ENCODE measurements at regions not wholly inside any gene's neighbourhood (a gene's known extent, or its start where the extent isn't known, plus 50 kb on each side); places are given as distances from the start of the nearest gene placed in this dataset.
A peak's percentile ranks its signal among the peaks of the same experiment; 100 is the strongest.

DNA sequence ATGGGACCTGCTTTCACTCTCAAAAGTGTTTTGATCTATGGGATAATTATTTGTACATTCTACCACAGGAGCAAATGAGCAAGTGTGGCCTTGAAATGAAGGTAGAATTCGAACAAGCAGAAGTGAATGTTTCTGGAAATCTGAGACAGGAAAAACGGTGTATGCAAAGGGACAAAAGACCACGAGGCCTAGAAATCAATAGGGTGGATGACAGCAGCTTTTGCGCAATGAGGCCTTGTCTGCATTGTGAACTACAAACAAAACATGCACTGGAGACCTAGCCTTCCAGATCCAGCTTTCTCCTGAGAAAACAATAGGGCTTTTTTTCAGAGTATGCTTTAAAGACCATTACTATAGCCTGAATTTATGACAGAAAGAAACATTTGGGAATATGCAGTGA, 1137.0 kb downstream of the ROBO2 start (continued):
- TF ChIP-seq, protein P1, sequence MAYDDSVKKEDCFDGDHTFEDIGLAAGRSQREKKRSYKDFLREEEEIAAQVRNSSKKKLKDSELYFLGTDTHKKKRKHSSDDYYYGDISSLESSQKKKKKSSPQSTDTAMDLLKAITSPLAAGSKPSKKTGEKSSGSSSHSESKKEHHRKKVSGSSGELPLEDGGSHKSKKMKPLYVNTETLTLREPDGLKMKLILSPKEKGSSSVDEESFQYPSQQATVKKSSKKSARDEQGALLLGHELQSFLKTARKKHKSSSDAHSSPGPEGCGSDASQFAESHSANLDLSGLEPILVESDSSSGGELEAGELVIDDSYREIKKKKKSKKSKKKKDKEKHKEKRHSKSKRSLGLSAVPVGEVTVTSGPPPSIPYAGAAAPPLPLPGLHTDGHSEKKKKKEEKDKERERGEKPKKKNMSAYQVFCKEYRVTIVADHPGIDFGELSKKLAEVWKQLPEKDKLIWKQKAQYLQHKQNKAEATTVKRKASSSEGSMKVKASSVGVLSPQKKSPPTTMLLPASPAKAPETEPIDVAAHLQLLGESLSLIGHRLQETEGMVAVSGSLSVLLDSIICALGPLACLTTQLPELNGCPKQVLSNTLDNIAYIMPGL (CRISPR knock-in tag; IDR thresholded peaks at IDR 0.05; ENCODE audit: borderline replicate concordance in 1 of 2, low read depth in 1 of 2): 0 out of 4 replicates have a peak, but pooled peaks of 1 of the 2 experiments have one; percentile 31
- TF ChIP-seq JUNB (CRISPR knock-in tag; IDR thresholded peaks at IDR 0.05; ENCODE audit: borderline replicate concordance) (no peak), CREB1 (IDR thresholded peaks at IDR 0.05) (no peak), CREB1 (CRISPR knock-in tag; IDR thresholded peaks at IDR 0.05) (peak; percentile 48; the same call in 1 of the 2 replicates), ZNF33A (CRISPR knock-in tag; IDR thresholded peaks at IDR 0.05; ENCODE audit: borderline replicate concordance) (no peak), ZNF20 (CRISPR knock-in tag; IDR thresholded peaks at IDR 0.05) (no peak), ZNF749 (CRISPR knock-in tag; IDR thresholded peaks at IDR 0.05; ENCODE audit: borderline replicate concordance) (no peak), SOX5 (CRISPR knock-in tag; IDR thresholded peaks at IDR 0.05; ENCODE audit: borderline replicate concordance) (peak; percentile 99), ARHGAP35 (CRISPR knock-in tag; IDR thresholded peaks at IDR 0.05; ENCODE audit: borderline replicate concordance) (no peak), CREM (IDR thresholded peaks at IDR 0.05) (peak; percentile 59; the same call in 1 of the 2 replicates), CREM (CRISPR knock-in tag; IDR thresholded peaks at IDR 0.05) (no peak), ZNF720 (CRISPR knock-in tag; IDR thresholded peaks at IDR 0.05) (no peak), ZNF879 (CRISPR knock-in tag; IDR thresholded peaks at IDR 0.05) (no peak), NR2F6 (IDR thresholded peaks at IDR 0.05) (no peak), NR2F6 (CRISPR knock-in tag; IDR thresholded peaks at IDR 0.05) (peak; percentile 32; the same call in 1 of the 2 replicates), ZNF552 (CRISPR knock-in tag; IDR thresholded peaks at IDR 0.05; ENCODE audit: borderline replicate concordance) (no peak)
- TF ChIP-seq, protein P2, sequence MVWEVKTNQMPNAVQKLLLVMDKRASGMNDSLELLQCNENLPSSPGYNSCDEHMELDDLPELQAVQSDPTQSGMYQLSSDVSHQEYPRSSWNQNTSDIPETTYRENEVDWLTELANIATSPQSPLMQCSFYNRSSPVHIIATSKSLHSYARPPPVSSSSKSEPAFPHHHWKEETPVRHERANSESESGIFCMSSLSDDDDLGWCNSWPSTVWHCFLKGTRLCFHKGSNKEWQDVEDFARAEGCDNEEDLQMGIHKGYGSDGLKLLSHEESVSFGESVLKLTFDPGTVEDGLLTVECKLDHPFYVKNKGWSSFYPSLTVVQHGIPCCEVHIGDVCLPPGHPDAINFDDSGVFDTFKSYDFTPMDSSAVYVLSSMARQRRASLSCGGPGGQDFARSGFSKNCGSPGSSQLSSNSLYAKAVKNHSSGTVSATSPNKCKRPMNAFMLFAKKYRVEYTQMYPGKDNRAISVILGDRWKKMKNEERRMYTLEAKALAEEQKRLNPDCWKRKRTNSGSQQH (CRISPR knock-in tag; IDR thresholded peaks at IDR 0.05; ENCODE audit: low read depth): 0 out of 2 replicates have a peak, but pooled peaks have one; percentile 41
- TF ChIP-seq, protein P3, sequence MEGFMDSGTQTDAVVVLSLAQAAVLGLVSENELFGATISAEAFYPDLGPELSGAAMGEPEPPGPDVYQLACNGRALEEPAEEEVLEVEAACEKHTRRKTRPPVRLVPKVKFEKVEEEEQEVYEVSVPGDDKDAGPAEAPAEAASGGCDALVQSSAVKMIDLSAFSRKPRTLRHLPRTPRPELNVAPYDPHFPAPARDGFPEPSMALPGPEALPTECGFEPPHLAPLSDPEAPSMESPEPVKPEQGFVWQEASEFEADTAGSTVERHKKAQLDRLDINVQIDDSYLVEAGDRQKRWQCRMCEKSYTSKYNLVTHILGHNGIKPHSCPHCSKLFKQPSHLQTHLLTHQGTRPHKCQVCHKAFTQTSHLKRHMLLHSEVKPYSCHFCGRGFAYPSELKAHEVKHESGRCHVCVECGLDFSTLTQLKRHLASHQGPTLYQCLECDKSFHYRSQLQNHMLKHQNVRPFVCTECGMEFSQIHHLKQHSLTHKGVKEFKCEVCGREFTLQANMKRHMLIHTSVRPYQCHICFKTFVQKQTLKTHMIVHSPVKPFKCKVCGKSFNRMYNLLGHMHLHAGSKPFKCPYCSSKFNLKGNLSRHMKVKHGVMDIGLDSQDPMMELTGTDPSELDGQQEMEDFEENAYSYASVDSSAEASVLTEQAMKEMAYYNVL (CRISPR knock-in tag; IDR thresholded peaks at IDR 0.05; ENCODE audit: borderline replicate concordance): peak; percentile 76; the same call in 1 of the 2 replicates
- TF ChIP-seq, protein P4, sequence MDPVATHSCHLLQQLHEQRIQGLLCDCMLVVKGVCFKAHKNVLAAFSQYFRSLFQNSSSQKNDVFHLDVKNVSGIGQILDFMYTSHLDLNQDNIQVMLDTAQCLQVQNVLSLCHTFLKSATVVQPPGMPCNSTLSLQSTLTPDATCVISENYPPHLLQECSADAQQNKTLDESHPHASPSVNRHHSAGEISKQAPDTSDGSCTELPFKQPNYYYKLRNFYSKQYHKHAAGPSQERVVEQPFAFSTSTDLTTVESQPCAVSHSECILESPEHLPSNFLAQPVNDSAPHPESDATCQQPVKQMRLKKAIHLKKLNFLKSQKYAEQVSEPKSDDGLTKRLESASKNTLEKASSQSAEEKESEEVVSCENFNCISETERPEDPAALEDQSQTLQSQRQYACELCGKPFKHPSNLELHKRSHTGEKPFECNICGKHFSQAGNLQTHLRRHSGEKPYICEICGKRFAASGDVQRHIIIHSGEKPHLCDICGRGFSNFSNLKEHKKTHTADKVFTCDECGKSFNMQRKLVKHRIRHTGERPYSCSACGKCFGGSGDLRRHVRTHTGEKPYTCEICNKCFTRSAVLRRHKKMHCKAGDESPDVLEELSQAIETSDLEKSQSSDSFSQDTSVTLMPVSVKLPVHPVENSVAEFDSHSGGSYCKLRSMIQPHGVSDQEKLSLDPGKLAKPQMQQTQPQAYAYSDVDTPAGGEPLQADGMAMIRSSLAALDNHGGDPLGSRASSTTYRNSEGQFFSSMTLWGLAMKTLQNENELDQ (CRISPR knock-in tag; IDR thresholded peaks at IDR 0.05; ENCODE audit: borderline replicate concordance): no peak
- TF ChIP-seq, protein P5, sequence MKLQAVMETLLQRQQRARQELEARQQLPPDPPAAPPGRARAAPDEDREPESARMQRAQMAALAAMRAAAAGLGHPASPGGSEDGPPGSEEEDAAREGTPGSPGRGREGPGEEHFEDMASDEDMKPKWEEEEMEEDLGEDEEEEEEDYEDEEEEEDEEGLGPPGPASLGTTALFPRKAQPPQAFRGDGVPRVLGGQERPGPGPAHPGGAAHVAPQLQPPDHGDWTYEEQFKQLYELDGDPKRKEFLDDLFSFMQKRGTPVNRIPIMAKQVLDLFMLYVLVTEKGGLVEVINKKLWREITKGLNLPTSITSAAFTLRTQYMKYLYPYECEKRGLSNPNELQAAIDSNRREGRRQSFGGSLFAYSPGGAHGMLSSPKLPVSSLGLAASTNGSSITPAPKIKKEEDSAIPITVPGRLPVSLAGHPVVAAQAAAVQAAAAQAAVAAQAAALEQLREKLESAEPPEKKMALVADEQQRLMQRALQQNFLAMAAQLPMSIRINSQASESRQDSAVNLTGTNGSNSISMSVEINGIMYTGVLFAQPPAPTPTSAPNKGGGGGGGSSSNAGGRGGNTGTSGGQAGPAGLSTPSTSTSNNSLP (IDR thresholded peaks at IDR 0.05; ENCODE audit: low read depth, low read length): no peak
